ENCODE measurements at regions not wholly inside any gene's neighbourhood (a gene's known extent, or its start where the extent isn't known, plus 50 kb on each side); places are given as distances from the start of the nearest gene placed in this dataset.

DNA sequence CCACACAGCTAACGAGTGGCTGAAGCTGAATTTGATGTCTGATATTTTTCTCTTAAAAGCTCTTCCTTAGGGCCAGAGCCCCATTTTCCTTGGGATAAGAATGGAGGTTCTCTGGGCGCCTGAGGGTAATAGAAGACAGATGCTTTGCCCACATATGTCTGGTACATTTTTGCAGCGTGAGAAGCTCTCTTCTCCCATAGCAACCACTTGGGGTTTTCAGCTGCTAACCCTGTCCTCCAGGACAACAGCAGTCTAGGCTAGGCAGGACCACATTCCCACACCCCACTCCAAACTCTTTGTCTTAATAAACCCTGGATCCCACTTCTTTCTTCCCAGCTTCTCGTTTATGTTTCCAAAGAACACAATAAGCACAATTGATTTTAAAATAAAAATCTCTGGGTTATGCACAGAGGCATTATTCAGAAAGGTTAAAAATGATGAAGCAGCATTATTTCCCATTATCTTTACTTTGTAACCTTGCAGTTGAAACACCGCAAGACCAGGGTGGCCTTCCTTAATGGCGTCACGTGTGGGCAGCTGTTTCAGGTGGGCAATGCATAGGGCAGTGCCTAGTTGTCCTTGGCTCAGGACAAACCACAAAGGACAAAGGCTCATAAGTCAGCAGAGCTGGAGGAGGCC lies 56.5 kb upstream of the NTRK3 start:
- DNase-seq: no peak

DNA sequence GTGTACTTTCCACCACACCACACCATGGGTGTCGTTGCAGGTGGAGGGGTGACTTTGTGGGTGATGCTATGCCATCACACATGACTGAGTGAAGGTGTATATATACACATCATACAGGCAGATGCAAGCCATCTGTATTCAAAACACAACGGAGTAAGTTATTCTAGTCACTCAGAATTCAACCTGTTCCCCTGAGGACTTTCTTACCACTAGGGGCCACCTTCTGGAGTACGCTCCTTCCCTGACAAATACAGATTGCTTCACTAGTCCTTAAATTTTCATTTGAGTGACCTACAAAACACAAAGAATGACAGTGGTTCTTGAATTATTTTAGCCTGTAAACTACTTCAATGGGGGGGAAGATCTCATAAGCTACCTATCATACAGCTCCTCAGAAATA lies 52.8 kb upstream of the NTRK3 start:
- DNase-seq: no peak

DNA sequence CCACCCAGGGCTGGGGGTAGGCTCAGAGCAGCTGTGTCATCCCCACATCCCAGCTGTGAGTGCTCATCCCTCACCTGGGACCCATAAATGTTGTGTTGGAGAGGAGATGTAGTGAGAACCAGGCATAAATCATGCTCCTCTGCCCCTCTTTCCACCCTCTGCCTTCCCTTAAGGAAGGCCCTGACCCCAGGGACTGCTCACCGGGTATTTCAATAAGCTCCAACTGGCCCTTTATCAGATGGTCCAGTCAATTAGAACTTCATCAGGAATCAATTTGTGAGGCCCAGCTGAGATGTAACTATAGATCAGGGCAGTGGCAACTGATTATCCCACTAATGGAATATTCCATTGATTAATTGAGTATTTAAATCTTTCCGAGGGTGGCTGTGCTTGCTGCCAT lies 50.8 kb upstream of the NTRK3 start:
- DNase-seq: no peak
